Hepatic stellate cell (primary cell): ENCODE measurements at regions not wholly inside any gene's neighbourhood (a gene's known extent, or its start where the extent isn't known, plus 50 kb on each side); places are given as distances from the start of the nearest gene placed in this dataset.
"Not testable (repeated sequence)": the region's sequence is repeated elsewhere in the genome, so short reads cannot be mapped to it uniquely, and the experiment has no call there.

Experiments
- DNase-seq: peaks from one replicate; pipeline ENCODE4 v3.0.0; 2011; ENCODE audit warnings: low spot score

DNA sequence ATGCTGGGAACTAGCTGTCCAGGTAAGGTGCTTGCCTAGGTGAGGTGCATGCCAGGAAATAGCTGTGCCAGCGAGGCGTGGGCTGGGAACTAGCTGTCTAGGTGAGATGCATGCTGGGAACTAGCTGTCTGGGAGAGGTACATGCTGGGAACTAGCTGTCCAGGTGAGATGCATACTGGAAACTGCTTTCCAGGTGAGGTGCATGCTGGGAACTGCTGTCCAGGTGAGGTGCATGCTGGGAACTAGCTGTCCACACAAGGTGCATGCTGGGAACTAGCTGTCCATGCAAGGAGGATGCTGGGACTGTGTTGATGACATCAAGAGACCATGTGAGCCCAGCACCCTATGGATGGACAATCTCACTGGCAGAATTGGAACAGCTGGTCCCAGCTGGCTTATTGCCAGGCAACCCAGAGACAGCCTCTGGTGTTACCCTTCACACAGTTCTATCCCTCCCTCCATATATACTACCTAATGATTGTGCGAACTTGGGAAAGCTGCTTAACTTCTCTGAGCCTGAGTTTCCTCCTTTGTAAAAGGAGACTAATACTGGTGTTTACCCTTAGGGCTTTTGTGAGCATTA lies 479.9 kb upstream of the RBFOX1 start:
- no peak for DNase-seq

GRCh38 chr16:6846452-6846851 lies 486.2 kb upstream of the RBFOX1 start:
- DNase-seq = no peak

- DNase-seq = no peak
Observed at GRCh38 chr16:6841392-6841791, 491.3 kb upstream of the RBFOX1 start.

GRCh38 chr16:6837722-6838121 lies 494.9 kb upstream of the RBFOX1 start:
- no peak for DNase-seq

DNA sequence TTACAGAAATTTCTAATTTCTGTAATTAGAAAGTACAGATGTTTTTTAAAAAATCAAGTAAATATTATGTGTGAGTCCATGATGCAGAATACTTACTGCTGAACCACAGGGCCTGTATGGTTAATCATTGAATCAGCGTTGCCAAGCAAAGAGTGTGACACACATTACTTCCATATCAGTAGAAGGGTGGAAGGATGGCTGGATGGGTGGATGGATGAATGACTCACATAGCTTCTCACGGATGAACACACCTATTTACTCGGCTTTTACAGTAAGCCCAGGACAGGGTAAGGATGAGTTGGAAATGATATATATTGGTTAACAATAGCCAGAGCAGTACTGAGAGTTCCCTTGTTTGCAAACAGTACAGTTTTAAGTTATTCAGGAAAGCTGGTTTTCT lies 495.9 kb upstream of the RBFOX1 start:
- DNase-seq = no peak

GRCh38 chr16:6835941-6836340 lies 496.7 kb upstream of the RBFOX1 start:
- no peak for DNase-seq

DNA sequence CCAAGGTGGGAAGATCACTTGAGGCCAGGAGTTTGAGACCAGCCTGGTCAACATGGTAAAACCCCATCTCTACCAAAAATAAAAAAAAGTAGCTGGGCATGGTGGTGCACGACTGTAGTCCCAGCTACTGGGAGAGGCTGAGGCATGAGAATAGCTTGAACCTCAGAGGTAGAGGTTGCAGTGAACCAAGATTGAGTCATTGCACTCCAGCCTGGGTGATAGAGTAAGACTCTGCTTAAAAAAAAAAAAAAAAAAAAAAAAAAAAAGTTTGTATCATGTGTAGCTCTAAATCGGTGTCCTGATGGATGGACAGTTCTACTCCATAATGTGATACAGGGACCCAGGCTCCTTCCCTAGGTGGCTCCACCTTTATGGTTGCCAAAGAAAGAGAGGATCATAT lies 497.1 kb upstream of the RBFOX1 start:
- no peak for DNase-seq

DNA sequence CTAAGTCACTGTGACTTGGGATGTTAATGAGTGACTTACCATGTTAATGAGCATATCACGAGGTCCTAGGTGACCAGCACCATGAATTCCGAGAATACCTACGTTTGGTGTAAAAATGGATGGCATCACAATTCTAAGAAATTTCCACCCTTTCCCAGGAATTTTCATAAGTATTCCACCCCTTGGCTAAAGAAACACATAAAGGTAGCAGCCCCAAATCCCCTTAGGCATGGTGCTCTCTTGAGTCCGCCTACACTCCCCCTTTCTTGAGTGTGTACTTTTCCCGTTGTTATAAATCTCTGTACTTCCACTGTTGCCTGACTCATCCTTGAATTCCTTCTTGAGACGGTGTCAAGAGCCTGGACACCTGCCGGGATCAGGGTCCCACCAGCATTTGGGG lies 504.0 kb upstream of the RBFOX1 start:
- no peak for DNase-seq

DNA sequence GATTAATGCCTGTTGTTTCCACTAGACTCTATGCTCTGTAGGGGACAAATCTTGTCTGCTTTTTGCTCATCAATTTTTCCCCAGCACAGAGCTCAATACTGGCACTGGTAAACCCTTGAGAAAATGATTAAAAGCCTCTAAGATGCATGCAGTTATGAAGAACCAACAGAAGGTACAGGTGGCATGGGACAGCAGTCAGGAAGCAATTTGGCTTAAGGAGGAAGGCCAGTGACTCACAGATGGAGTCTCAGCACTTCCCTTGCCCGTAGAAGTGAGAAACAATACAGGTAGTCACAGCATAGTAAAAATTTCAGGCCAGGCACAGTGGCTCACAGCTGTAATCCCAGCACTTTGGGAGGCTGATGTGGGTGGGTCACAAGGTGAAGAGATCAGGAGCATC lies 504.7 kb upstream of the RBFOX1 start:
- no peak for DNase-seq

DNA sequence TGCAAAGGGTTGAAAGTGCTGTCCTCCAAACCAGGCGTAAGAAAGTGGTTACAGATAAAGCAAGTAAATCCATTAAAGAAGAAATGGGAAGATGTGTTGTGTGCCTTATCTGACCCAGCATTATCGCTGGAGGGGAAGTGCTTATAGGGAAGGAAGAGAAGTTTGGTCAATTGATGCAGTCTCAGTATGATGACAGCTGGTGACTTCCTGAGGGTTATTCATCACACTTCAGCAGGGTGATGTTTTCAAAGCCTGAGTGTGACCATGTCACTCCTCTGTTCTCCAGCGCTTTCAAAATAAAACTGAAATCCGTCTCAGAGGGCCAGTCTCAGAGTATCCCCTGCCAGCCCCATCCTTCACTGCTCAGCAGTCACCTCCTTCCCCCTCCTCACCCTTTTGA lies 505.4 kb upstream of the RBFOX1 start:
- no peak for DNase-seq

GRCh38 chr16:6822041-6822440 lies 510.6 kb upstream of the RBFOX1 start:
- no peak for DNase-seq

- no peak for DNase-seq
Observed at GRCh38 chr16:6804461-6804860, 528.2 kb upstream of the RBFOX1 start.

DNA sequence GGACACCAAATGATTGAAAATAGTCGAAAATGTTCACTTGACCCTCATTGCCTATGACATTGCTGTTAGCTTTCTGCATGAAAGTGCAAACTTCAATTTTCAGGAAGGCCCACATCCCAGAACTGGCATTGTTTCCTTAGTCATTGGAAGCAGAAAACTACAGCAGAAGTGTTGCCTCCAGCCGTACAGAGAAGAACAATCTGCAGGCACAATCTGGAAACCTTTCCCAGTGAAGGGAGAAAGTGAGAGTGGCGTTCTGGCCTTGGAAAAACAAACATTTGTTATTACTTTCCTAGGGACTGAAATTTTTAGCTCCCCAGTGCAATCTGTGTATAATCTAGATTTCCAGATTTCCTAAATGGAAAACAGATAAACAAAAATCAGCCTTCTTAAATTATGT lies 529.5 kb upstream of the RBFOX1 start:
- no peak for DNase-seq

DNA sequence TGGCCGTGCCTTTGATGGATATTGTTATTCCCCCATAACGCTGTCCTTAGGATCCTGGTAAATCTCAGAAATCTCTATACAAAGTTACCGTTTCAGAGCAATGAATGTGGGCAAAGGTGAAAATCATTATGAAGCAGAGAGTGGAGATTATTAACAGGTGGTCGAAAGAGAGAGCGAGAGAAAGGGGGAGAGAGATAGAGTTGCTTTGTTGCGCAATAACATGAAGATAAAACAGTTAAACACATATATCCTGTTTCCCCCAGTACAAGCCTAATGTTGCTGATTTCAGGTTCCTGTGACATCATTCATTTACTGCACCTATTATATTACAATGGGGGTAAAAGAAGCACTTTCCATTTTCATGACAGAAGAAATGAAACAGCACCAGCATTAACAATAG lies 535.4 kb upstream of the RBFOX1 start:
- DNase-seq = no peak

DNA sequence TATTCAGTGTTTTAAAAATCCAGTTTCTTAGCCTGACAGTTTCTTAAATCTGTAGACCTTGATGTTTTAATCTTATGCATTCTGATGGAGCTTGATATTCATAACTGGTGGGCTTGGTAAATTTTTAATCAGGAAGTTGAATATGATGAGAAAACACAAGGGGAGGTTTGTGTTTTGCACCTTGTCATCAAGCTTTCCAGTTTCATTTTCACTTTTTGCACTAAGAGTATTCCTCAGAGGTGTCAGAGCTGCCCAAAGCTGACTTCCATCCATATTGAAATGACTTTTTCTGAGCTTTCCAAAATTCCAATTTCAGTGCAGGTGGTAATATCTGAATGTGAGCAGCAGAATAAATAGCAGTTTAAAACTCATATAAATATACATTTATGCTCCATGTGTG lies 555.0 kb upstream of the RBFOX1 start:
- DNase-seq = no peak

DNA sequence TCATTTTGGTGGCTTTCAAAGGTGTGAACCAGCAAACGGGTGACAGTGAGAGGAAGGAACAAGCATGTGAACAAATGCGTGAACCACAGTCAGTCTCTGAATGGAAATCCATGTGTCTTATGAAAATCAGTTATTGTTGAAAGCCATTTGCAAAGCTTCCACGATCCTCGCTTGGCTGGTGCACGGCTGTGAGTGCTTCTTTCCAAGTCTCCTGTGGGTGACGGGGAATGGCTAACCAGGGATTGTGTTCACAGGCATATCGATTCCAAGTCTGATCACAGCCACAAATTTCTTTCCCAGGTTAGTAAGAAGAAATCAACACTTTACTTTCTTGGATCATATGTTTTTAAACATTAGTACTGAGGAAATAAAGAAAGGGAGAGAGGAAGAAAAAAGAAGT lies 556.9 kb upstream of the RBFOX1 start:
- DNase-seq = no peak

- no peak for DNase-seq
Observed at GRCh38 chr16:6771956-6772355, 560.7 kb upstream of the RBFOX1 start.

- no peak for DNase-seq
Observed at GRCh38 chr16:6753553-6753952, 579.1 kb upstream of the RBFOX1 start.

DNA sequence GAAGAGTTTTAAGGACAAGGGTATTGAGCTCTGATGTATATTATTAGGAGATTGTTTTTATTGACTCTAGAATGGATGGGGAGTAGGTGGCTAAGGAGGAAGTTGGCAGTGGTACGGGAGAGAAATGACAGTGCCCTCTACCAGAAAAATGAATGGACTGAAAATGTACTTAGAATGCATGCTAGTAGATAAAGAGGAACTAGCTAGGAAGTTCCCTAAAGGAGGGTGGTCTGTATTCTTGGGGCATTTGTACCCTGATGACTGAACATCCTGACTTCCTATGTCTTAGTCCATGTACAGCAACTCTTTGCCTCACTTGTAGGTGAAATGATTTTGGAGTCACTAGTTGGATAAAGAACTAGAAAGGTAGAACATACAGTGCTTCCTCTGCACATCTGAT lies 581.5 kb upstream of the RBFOX1 start:
- DNase-seq = no peak

DNA sequence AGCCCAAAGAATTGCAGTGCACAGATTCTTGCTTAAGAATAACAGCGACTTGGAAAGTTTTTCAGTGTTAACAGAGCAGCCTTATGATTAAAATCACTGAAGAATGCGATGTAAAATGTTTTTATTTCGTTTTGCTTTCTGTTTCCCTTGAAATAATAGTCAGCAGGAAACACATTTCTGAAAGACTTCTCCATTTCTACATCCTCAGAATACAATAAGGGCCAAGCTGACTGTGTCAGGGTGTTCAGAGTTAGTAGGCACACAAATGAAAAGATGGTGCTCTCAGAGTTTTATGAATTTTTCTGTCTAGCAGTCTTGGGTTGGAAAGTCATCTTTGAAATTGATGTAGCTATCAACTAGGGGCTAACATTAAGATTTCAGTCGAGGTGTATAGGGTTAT lies 582.9 kb upstream of the RBFOX1 start:
- no peak for DNase-seq

GRCh38 chr16:6736302-6736701 lies 596.3 kb upstream of the RBFOX1 start:
- not testable (repeated sequence) for DNase-seq

DNA sequence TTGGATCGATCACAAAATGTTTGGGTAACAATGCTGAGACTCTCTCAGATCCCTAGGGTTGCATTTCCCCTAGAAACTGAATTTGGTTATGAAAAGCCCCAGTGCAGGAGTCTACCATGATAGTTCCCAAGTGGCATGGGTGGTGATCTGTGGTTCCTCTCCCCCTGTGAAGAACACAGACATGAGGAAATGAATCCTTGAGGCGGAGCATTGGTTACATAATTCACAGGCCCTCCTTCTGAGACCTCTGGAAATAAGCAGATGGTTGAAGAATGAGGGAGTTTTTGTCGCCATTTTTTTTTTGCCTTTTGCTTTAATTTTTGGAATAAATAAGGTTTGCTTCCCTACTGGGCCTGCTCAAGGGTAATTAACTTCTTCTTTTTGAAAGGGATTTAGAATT lies 597.0 kb upstream of the RBFOX1 start:
- DNase-seq = no peak

DNA sequence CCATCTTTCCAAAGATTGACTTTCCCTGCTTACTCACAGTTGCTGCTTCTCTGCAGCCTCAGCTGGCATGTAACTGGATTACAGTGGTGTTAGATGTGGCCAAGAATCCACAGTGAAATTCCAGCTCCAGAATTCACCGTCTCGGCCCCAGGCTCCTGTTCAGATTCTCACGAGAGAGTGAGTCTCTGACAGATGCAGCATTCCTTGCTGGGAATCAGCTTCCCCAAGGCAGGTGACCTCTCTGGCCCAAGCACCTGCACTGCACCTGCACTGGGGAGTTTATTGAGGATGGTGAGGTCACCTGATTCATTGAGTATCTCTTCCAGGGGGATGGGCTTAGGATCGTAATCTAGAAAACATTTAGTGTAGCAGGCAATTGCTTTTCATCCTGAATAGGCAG lies 600.5 kb upstream of the RBFOX1 start:
- no peak for DNase-seq

- DNase-seq = no peak
Observed at GRCh38 chr16:6728381-6728780, 604.3 kb upstream of the RBFOX1 start.

DNA sequence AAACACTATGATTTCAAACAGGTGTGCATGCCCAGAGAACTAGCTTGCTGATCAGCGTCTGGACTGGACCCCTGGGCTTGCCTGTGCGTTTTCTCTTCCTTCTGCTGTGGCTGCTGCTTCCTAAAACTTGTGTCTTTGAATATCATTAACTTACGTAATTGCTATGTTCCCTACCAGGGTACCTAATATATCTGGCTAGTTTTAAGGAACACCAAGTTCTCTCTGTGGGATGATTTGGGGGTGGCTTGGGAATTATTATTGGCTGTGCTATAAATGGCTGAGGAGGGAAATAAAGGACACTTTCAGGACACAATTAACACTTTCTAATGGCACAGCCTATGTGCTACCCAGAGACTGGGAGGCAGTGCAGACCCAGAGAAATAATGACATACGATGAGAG lies 606.0 kb upstream of the RBFOX1 start:
- no peak for DNase-seq
